CD4-positive, alpha-beta T cell treated with Interleukin-6 for 4 hours (primary cell): ENCODE measurements at regions not wholly inside any gene's neighbourhood (a gene's known extent, or its start where the extent isn't known, plus 50 kb on each side); places are given as distances from the start of the nearest gene placed in this dataset.
"Not testable (repeated sequence)": the region's sequence is repeated elsewhere in the genome, so short reads cannot be mapped to it uniquely, and the experiment has no call there.

Source experiments
- DNase-seq: peaks from one replicate; pipeline ENCODE4 v3.0.0-alpha.2; 2020; ENCODE audit warnings: mixed read lengths

GRCh38 chr22:47914481-47915097 lies 1152.1 kb downstream of the TBC1D22A start:
- DNase-seq: no peak

GRCh38 chr22:47902646-47903180 lies 1140.3 kb downstream of the TBC1D22A start:
- no peak for DNase-seq

GRCh38 chr22:47901911-47902310 lies 1139.5 kb downstream of the TBC1D22A start:
- no peak for DNase-seq

GRCh38 chr22:47899894-47900293 lies 1137.4 kb downstream of the TBC1D22A start:
- no peak for DNase-seq

GRCh38 chr22:47898946-47899345 lies 1136.5 kb downstream of the TBC1D22A start:
- DNase-seq: no peak

- DNase-seq: no peak
Observed at GRCh38 chr22:47891609-47892008, 1129.2 kb downstream of the TBC1D22A start.

- no peak for DNase-seq
Observed at GRCh38 chr22:47888817-47889216, 1126.4 kb downstream of the TBC1D22A start.

GRCh38 chr22:47884775-47885174 lies 1122.3 kb downstream of the TBC1D22A start:
- no peak for DNase-seq

- no peak for DNase-seq
Observed at GRCh38 chr22:47884200-47884599, 1121.8 kb downstream of the TBC1D22A start.

- DNase-seq: no peak
Observed at GRCh38 chr22:47883757-47884156, 1121.3 kb downstream of the TBC1D22A start.

GRCh38 chr22:47879346-47879745 lies 1116.9 kb downstream of the TBC1D22A start:
- DNase-seq: no peak

- no peak for DNase-seq
Observed at GRCh38 chr22:47878460-47878859, 1116.0 kb downstream of the TBC1D22A start.

GRCh38 chr22:47872761-47873535 lies 1110.5 kb downstream of the TBC1D22A start:
- DNase-seq: no peak

GRCh38 chr22:47865626-47866025 lies 1103.2 kb downstream of the TBC1D22A start:
- DNase-seq: no peak

GRCh38 chr22:47862394-47862793 lies 1099.9 kb downstream of the TBC1D22A start:
- DNase-seq: no peak

- not testable (repeated sequence) for DNase-seq
Observed at GRCh38 chr22:47860907-47861306, 1098.5 kb downstream of the TBC1D22A start.

- no peak for DNase-seq
Observed at GRCh38 chr22:47859881-47860525, 1097.6 kb downstream of the TBC1D22A start.

GRCh38 chr22:47858773-47859306 lies 1096.4 kb downstream of the TBC1D22A start:
- DNase-seq: no peak

- no peak for DNase-seq
Observed at GRCh38 chr22:47854680-47855079, 1092.2 kb downstream of the TBC1D22A start.

- DNase-seq: no peak
Observed at GRCh38 chr22:47854251-47854650, 1091.8 kb downstream of the TBC1D22A start.

- DNase-seq: no peak
Observed at GRCh38 chr22:47853750-47854149, 1091.3 kb downstream of the TBC1D22A start.

- DNase-seq: no peak
Observed at GRCh38 chr22:47851586-47851985, 1089.1 kb downstream of the TBC1D22A start.

- no peak for DNase-seq
Observed at GRCh38 chr22:47850644-47851151, 1088.2 kb downstream of the TBC1D22A start.
